ENCODE measurements at regions not wholly inside any gene's neighbourhood (a gene's known extent, or its start where the extent isn't known, plus 50 kb on each side); places are given as distances from the start of the nearest gene placed in this dataset.
"Not testable (repeated sequence)": the region's sequence is repeated elsewhere in the genome, so short reads cannot be mapped to it uniquely, and the experiment has no call there.

DNA sequence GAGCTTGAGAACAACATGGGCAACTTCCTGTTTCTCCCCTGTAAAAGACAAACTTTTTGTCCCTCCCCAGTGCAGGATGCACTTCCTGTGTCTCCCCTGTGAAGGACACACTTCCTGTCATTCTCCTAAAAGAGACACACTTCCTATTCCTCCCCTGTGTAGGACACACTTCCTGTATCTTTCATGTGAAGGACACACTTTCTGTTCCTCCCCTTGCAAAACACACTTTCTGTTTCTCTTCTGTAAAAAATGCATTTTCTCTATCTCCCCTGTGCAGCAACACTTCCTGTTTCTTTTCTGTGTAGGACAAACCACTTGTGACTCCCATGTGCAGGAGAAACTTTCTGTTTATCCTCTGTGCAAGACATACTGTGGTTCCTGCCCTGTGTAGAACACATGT is 488.6 kb upstream of the USP9Y start:
- no peak for DNase-seq (ENCODE audit: low read depth in 1 of 2, low spot score in 1 of 2)

DNA sequence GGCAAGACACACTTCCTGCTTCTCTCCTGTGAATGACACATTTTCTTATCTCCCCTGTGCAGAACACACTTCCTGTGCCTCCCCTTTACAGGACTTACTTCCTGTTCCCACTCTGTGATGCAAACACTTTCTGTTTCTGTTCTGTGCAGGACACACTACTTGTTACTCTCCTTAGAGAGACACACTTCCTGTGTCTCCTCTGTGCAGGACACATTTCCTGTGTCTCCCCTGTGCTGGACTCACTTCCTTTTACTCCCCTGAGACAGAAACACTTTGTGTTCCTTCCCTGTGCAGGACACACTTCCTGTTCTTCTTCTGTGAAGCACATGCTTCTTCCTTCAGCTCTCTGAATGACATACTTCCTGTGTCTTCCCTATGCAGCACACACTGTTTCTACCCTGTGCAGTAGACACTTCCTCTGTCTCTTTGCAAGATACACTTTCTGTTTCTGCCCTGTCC is 485.4 kb upstream of the USP9Y start:
- no peak for DNase-seq (ENCODE audit: low read depth in 1 of 2, low spot score in 1 of 2)

DNA sequence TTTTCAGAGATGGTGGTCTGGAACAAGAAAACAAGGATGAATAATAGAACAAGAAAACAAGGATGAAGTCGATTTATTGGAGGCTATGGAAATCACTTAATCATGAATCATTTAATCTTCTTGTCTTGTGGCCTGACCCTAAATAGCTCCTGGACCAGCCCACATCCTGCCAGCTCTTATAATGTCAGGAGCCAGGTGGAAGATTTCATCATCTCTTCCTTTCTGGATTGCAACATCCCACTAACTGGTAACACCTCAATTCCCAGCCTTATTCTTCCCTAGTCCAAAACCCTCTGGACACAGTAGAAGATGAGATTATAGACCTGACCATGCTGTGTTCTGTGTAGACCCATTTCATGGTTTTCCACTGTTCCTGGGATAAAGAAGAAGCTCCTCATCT is 470.1 kb upstream of the USP9Y start:
- DNase-seq (ENCODE audit: low read depth in 1 of 2, low spot score in 1 of 2), result no peak

DNA sequence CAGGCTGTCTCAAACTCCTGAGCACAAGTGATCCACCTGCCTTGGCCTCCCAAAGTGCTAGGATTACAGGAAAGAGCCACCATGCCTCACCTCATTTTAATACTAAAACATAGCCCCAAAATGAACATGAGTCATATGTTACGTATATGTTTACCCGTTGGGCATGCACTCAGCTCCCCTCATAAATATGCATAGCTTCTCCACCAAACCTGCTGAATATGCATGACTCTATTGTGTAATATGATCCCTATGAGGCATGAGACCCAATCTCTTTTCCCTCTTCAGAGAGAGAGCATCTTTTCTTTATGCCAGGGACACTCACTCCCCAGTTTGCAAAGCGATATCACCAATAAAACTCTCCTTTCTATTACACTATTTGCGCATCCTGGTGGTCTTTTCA is 464.6 kb upstream of the USP9Y start:
- DNase-seq (ENCODE audit: low read depth in 1 of 2, low spot score in 1 of 2), result no peak

DNA sequence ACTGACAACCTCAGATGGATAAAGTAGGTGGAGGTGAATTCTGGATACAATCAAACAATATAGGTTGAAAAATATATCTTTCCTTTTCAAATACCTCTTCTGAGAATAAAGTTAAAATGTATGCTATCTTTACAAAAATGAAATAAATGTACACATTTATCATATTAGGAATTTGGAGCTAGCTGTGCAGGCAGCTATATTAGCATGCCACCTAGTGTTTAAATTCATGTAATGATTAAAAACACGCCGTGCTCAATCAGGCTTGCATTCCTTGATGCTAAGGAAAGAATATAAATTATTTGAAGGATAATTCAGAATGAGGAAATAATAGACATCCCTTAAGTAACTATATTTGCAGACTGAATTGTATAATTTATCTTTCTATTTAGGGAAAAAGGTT is 460.7 kb upstream of the USP9Y start:
- not testable (repeated sequence) for DNase-seq (ENCODE audit: low read depth in 1 of 2, low spot score in 1 of 2)

DNA sequence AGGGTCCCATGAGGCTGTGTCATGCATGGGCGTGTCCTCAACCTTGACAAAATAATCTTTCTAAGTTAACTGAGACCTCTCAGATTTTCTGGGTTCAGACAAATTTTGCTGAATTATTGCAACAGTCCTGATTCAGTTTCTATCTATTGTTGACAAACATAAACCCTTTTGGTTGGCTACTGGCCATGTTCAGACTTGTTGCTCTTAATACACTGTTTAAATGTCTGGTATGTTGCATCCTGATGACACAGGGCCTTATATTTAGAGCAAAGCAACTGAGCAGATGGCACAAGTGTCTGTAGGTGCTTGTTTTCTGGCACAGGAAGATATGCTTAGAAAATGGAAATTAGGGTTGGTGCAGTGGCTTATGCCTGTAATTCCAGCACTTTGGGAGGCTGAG is 456.9 kb upstream of the USP9Y start:
- DNase-seq (ENCODE audit: low read depth in 1 of 2, low spot score in 1 of 2), result no peak

DNA sequence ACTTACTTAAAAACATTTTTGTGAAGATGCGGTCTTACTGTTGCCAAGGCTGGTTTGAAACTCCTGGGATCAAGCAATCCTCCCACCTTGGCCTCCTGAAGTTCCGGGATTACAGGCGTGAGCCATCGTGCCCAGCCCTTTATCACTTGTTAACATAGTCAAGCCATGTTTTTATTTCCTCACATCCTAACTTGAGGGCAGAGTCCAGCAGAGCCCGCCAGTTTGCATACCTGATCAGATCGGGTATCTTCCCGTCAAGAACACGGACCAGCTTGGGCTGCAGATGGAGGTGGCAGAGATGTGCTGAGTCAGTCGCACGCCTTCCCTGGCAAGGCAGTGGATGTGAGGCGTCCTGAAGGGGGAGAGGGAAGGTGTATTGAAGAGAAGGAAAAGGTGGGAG is 447.3 kb upstream of the USP9Y start:
- no peak for DNase-seq (ENCODE audit: low read depth in 1 of 2, low spot score in 1 of 2)

DNA sequence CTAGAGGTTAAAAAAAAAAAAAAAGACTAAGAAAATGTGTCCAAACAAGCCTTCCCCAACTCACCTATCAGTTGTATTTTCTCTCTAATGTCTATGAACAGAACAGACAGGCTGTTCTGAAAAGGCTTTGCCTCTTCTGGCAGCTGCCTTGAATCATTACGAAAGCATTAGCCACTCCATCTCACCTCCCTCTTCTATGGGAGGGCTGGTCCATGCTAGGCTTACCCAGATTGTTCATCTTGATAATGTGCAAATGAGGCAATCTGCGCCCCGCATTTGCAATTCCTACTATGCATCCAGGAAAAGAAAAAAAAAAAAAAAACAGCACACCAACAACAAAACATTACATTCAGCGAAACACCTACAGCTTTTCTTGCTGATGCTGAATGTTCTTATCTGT is 429.9 kb upstream of the USP9Y start:
- no peak for DNase-seq (ENCODE audit: low read depth in 1 of 2, low spot score in 1 of 2)

DNA sequence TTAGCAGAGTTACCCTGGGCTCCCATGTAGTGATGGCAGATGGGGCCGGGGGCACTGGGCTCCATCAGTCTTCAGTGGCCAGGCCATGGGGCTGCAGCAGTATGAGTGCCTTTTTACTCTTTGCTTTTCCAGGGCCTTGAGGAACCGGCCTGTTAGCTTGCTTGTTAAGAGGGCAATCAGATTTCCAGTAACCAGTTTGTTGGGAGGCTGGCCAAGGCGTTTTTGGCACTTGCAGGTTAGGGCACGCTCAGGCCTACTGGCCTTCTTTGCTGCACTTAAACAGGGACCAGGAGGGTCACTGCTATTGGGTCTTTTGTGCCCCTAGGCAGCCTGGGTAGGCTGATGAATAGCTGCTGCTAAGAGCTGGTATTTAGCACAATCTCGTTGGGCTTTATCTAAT is 415.4 kb upstream of the USP9Y start:
- DNase-seq (ENCODE audit: low read depth in 1 of 2, low spot score in 1 of 2), result no peak

DNA sequence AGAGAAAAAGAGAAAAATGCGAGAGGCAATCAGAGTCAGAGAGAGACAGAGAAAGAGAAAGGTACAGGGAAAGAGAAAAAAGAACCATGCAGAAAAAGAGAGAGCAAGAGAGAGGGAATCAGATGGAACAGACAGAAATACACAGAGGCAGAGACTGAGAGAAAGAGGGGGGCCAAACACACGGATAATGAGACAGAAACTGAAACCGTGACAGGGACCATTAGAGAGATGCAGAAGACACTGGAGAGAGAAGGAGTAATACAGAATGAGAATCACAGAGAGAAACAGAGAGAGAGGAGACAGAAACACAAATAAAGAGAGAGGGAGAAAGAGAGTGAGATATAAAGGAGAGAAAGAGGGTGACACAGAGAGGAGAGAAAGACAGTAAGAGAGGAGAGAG is 412.1 kb upstream of the USP9Y start:
- DNase-seq (ENCODE audit: low read depth in 1 of 2, low spot score in 1 of 2), result no peak

DNA sequence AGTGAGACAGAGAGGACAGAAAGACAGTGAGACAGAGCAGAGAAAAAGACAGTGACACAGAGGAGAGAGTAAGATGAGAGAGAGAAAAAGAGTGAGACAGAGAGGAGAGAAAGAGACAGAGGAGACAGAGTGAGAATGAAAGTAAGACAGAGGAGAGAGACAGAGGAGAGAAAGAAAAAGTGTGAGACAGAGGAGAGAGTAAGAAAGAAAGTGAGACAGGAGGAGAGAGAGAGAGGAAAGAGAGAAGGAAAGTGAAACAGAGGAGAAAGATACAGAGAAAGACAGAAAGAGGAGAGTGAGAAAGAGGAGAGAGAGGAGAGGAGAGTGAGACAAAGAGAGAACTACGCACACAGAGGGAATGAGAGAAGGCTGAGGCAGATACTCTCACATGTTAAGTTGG is 411.6 kb upstream of the USP9Y start:
- DNase-seq (ENCODE audit: low read depth in 1 of 2, low spot score in 1 of 2), result no peak

DNA sequence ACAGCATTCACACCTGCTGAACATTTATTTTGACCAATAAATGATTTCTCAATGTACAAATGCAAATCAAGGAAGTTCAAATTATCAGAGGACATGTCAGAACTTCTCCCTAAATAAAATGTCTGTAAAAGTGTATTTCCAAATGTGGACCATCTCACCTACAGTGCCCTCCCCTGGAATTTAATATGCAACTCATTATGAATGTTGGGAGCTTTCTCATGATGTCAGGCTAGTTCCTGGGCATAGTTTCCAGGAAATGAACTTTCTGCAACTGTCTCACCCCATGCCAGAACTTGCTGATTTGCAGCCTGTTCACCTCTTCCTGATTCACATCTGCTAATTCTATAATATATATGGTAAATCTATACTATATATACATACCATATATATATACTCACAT is 408.5 kb upstream of the USP9Y start:
- no peak for DNase-seq (ENCODE audit: low read depth in 1 of 2, low spot score in 1 of 2)

DNA sequence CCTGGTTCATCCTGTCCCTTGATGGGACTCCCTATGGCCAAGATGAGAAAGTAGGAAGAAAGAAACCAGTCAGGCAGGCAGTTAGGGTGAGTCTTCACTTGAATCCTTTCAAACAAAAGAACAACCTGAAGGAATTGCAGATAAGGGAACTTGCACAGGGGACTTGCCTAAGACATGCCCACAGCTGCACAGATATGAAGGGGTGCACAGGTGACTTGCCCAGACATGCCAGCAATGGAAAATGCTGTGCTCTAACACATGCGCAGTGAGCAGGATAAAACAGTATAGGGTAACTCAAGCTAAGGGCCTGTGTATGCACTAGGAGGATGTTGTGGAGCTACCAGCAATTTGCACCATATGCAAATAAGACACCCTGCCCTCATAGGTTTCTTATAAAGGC is 404.6 kb upstream of the USP9Y start:
- DNase-seq (ENCODE audit: low read depth in 1 of 2, low spot score in 1 of 2), result no peak

DNA sequence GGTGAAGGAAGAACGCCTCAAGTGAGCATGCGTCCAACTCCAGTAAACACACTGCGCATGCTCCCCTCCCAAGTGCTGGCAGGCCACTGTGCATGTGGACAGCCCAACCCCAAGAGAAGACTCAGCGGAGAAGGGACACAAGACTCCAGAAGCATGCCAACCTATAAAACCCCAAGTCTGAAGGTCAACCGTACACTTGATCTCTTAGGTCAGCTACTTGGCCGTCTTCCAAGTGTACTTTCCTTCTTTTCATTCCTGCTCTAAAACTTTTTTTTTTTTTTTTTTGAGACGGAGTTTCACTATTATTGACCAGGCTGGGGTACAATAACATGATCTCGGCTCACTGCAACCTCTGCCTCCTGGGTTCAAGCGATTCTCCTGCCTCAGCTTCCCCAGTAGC is 401.2 kb upstream of the USP9Y start:
- DNase-seq (ENCODE audit: low read depth in 1 of 2, low spot score in 1 of 2), result not testable (repeated sequence)

DNA sequence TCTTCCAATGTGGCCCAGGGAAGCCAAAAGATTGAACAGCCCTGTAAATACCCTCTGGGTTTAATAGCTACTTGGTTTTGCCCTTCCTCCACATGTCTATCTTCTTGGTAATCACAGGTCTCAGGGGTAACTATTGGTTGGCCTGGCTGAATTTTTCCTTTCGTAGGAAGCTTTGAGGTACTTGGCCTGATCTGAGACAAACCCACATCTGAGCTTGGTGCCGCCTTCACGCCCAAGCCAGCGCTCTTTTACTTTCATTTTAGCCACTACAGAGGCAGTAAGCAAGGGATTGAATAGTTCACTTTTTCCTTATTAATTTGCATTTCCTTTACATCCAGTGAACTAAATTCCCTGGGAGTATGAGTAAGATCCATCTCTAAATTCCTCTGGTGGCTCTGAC is 397.6 kb upstream of the USP9Y start:
- no peak for DNase-seq (ENCODE audit: low read depth in 1 of 2, low spot score in 1 of 2)

DNA sequence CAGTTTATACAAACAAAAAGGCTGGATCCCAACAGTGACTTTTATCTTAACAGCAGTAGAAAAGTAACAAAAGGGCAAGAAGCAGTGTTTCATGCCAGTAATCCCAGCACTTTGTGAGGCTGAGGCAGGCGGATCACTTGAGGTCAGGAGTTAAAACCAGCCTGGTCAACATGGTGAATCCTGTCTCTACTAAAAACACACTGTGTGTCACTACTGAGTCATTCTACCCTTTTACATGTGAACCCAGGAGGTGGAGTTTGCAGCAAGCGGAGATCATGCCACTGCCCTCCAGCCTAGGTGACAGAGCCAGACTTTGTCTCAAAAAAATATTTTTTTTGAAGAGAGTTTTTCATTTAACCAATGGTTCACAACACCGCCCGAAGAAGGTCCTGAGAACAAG is 395.6 kb upstream of the USP9Y start:
- no peak for DNase-seq (ENCODE audit: low read depth in 1 of 2, low spot score in 1 of 2)

DNA sequence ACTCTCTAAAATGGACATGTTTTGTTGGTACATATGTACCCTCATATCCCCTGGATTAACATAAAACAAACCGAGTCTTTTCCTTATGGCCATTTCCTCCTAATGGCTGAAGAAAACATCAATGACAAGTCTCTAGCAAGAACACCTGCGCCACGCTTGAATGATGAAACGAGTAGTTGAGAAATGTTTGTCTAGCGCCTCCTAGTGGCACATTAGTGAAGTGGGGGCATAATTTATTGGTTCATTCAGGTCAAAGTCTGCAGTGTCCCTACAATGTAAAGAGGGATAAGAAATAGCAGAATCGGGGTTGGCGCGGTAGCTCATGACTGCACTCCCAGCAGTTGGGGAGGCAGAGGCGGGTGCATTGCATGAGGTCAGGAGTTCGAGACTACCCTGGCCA is 391.8 kb upstream of the USP9Y start:
- no peak for DNase-seq (ENCODE audit: low read depth in 1 of 2, low spot score in 1 of 2)

DNA sequence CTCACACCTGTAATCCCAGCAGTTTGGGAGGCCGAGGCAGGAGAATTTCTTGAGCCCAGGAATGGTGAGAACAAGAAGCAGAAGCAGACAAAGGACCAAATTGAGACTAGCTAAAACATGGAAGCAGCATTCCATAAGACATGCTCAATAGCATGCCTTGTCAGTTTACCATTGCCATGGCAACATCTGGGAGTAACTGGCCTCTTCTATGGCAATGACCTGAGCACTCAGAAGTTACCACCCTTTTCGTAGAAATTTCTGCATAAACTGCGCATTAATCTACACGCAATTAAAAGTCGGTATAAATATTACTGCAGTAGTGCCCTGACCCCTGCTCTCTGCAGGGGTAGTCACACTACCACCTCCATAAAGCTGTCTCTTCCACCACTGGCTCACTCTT is 390.2 kb upstream of the USP9Y start:
- DNase-seq (ENCODE audit: low read depth in 1 of 2, low spot score in 1 of 2), result no peak

DNA sequence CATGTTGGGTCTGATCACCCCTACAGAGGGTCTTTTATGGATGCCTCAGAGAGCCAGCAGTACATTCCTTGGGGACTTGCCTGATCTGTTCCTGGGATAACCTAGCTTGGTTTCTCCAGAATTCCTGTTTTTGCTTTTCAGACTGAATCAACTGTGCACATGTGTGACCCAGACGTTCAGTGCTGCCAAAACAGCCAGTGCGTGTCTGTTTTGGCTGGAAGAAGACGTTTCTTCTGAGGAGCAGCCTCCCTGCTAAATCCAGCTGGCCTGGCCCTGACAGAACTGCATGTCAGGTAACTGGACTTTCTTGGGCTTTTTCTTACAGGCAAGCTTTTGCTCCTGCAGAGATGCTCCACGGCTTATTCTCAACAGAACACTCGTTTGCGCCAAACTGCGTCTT is 373.3 kb upstream of the USP9Y start:
- no peak for DNase-seq (ENCODE audit: low read depth in 1 of 2, low spot score in 1 of 2)

DNA sequence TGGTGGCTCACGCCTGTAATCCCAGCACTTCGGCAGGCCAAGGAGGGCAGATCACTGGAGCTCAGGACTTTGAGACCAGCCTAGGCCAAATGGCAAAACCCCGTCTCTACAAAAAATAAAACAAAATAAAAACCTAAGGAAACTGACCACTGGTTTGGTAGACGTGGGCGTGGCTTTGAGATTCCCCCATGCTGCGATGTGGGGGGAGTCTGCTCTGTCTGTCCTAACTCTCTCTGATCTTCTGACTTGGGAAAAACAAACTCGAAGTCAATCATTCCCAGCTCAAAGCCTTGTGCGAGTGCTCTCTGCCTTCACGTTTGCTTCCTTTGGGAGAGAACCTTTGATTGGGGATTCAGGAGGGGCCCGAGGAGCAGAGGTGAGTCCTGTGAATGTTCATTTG is 369.1 kb upstream of the USP9Y start:
- DNase-seq (ENCODE audit: low read depth in 1 of 2, low spot score in 1 of 2), result not testable (repeated sequence)

DNA sequence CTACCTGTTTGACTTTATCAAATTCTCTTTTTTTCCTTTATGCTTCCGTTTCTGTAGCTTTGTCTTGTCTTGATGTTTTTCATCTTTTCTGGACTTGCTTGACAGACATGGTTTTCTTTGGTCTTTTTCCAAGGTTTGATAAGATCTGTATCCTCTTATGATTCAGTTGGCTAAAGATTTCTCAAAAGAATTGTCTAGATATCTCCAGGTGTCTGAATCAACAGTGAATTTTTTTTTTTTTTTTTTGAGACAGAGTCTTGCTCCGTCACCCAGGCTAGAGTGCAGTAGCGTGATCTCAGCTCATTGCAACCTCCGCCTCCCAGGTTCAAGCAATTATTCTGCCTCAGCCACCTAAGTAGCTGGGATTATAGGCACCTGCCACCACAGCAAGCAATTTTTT is 357.8 kb upstream of the USP9Y start:
- DNase-seq (ENCODE audit: low read depth in 1 of 2, low spot score in 1 of 2), result no peak

DNA sequence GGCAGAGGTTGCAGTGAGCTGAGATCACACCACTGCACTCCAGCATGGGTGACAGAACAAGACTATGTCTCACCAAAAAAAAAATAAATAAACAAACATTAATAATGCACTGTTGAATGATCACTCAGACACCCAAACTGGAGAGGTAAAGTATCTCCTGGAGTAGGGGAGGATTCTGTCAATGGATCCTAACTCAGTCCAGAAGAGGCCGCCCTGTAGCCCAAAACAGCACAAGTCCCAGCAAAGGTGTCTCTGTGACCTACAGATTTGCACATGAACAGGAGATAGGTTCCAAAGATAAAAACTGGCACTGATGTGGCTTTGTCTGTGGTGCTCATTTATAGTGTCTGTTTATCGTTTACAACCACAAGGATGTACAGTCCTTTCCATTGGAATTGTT is 352.9 kb upstream of the USP9Y start:
- DNase-seq (ENCODE audit: low read depth in 1 of 2, low spot score in 1 of 2), result no peak

DNA sequence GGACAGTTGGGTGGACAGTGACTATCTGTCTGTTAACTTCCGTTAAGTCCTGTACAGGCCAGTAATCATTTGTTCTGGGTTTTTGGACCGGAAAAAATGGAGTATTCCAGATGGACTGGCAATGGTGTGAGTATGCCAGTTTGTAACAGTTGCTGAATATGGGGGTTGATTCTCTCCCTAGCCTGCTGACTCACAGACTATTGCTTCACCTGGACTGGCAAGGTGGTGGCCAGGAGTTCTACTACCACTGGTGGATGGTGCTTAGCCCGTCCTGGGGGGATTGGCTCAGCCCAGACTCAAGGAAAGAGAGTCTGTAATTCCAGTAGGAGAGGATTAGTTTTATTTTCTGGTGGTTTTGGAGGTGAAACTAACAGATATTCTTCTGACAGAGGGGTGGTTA is 343.8 kb upstream of the USP9Y start:
- no peak for DNase-seq (ENCODE audit: low read depth in 1 of 2, low spot score in 1 of 2)

DNA sequence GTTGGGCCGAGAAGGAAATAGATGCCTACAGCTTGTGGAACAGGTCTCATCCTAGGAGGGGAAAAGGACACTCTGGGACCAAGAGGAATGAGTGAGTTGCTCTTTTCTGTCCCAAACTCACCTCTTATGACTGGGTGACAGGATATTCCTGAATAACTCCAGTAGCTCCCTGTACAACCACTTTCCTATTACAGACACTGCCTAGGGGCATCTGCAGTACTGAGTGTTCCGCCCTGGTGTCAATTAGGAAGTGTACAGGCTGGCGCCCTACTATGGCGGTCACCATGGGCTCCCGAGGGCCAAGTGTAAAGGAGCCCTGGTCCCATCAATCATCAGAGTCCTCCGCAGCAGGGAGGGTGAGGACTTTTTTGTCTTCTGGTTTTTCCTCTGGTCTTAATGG is 343.4 kb upstream of the USP9Y start:
- no peak for DNase-seq (ENCODE audit: low read depth in 1 of 2, low spot score in 1 of 2)
